ENCODE measurements at regions not wholly inside any gene's neighbourhood (a gene's known extent, or its start where the extent isn't known, plus 50 kb on each side); places are given as distances from the start of the nearest gene placed in this dataset.

- Mint-ChIP-seq H3K9me3 (peaks cover 3% of the 10 kb centered on the region), H3K27ac (no peak overlapping the region), H3K27me3 (no peaks in the 10 kb centered on the region), H3K4me3 (no peak overlapping the region), H3K36me3 (ENCODE audit: low read depth) (peaks cover 36% of the 10 kb centered on the region), H3K4me1 (ENCODE audit: low read depth) (peaks cover 49% of the 10 kb centered on the region)
- CTCF ChIA-PET, result no interaction called here
- DNase-seq (no peak), ATAC-seq (ENCODE audit: poor library complexity) (no peak)
- TF ChIP-seq CTCF (IDR thresholded peaks at IDR 0.05), result no peak
- no peak overlapping the region for H3K4me3 ChIP-seq (ENCODE audit: low read length)
- H3K9me3 ChIP-seq (ENCODE audit: control insufficient read depth in 1 of 2, insufficient read depth in 1 of 2, low read length in 2 of 2), result no peaks in the 10 kb centered on the region
- POLR2A ChIA-PET, result interaction anchor here (0.8 to 1.0 kb wide), 2 partner anchors 20 to 53 kb away, joined by 3 read pairs; no protein-coding TSS in a partner anchor
- H3K4me1 ChIP-seq (ENCODE audit: insufficient read depth, low read length), result no peaks in the 10 kb centered on the region
- H3K36me3 ChIP-seq (ENCODE audit: insufficient read depth, low read length), result no peaks in the 10 kb centered on the region
- no peaks in the 10 kb centered on the region for H3K27me3 ChIP-seq (ENCODE audit: control insufficient read depth in 1 of 2, insufficient read depth in 2 of 2, low read length in 2 of 2)
- no peak overlapping the region for H3K27ac ChIP-seq (ENCODE audit: low read depth in 1 of 2, low read length in 2 of 2)
- intact Hi-C loops (cut with DNase I, micrococcal nuclease), result no loop called here
These were observed 176.4 kb upstream of the ANK3 start for GRCh38 chr10:60566096-60566495.

- H3K27ac Mint-ChIP-seq, result no peak overlapping the region
- CTCF ChIA-PET, result no interaction called here
- no peaks in the 10 kb centered on the region for H3K36me3 ChIP-seq (ENCODE audit: insufficient read depth, low read length)
- ATAC-seq (ENCODE audit: poor library complexity) (no peak), DNase-seq (no peak)
- TF ChIP-seq CTCF (IDR thresholded peaks at IDR 0.05), result no peak
- H3K9me3 ChIP-seq (ENCODE audit: control insufficient read depth in 1 of 2, insufficient read depth in 1 of 2, low read length in 2 of 2), result no peaks in the 10 kb centered on the region
- peaks cover 36% of the 10 kb centered on the region for H3K36me3 Mint-ChIP-seq (ENCODE audit: low read depth)
- POLR2A ChIA-PET, result no interaction called here
- no peaks in the 10 kb centered on the region for H3K27me3 Mint-ChIP-seq
- H3K4me3 Mint-ChIP-seq, result no peak overlapping the region
- no peaks in the 10 kb centered on the region for H3K27me3 ChIP-seq (ENCODE audit: control insufficient read depth in 1 of 2, insufficient read depth in 2 of 2, low read length in 2 of 2)
- H3K4me1 Mint-ChIP-seq (ENCODE audit: low read depth), result peaks cover 48% of the 10 kb centered on the region
- H3K4me1 ChIP-seq (ENCODE audit: insufficient read depth, low read length), result no peaks in the 10 kb centered on the region
- peaks cover 3% of the 10 kb centered on the region for H3K9me3 Mint-ChIP-seq
- intact Hi-C loops (cut with DNase I, micrococcal nuclease), result no loop called here
- no peak overlapping the region for H3K27ac ChIP-seq (ENCODE audit: low read depth in 1 of 2, low read length in 2 of 2)
- no peak overlapping the region for H3K4me3 ChIP-seq (ENCODE audit: low read length)
These were observed 175.8 kb upstream of the ANK3 start for GRCh38 chr10:60565492-60565891.

- Histone ChIP-seq H3K27me3 (ENCODE audit: control insufficient read depth in 1 of 2, insufficient read depth in 2 of 2, low read length in 2 of 2) (no peaks in the 10 kb centered on the region), H3K27ac (ENCODE audit: low read depth in 1 of 2, low read length in 2 of 2) (no peak overlapping the region), H3K4me1 (ENCODE audit: insufficient read depth, low read length) (no peaks in the 10 kb centered on the region), H3K4me3 (ENCODE audit: low read length) (no peak overlapping the region), H3K9me3 (ENCODE audit: control insufficient read depth in 1 of 2, insufficient read depth in 1 of 2, low read length in 2 of 2) (no peaks in the 10 kb centered on the region), H3K36me3 (ENCODE audit: insufficient read depth, low read length) (no peaks in the 10 kb centered on the region)
- H3K4me1 Mint-ChIP-seq (ENCODE audit: low read depth), result peaks cover 42% of the 10 kb centered on the region
- H3K36me3 Mint-ChIP-seq (ENCODE audit: low read depth), result peaks cover 36% of the 10 kb centered on the region
- ATAC-seq (ENCODE audit: poor library complexity) (no peak), DNase-seq (no peak)
- peaks cover 3% of the 10 kb centered on the region for H3K9me3 Mint-ChIP-seq
- no peak overlapping the region for H3K27ac Mint-ChIP-seq
- intact Hi-C loops (cut with DNase I, micrococcal nuclease), result no loop called here
- no peaks in the 10 kb centered on the region for H3K27me3 Mint-ChIP-seq
- ChIA-PET POLR2A (no interaction called here), CTCF (no interaction called here)
- H3K4me3 Mint-ChIP-seq, result no peak overlapping the region
- no peak for TF ChIP-seq CTCF (IDR thresholded peaks at IDR 0.05)
These were observed 174.8 kb upstream of the ANK3 start for GRCh38 chr10:60564475-60564874.
